22Rv1 (cell line): ENCODE measurements at regions not wholly inside any gene's neighbourhood (a gene's known extent, or its start where the extent isn't known, plus 50 kb on each side); places are given as distances from the start of the nearest gene placed in this dataset.

Experiments
- ZFX ChIP-seq: fragments of 450-650 bp; IDR thresholded peaks from 2 replicates; pipeline ENCODE4 v1.6.1; 2017; ENCODE audit warnings: antibody characterized with exemption, borderline replicate concordance
- TF ChIP-seq, protein P1 (sequence below): fragments of 450-650 bp; IDR thresholded peaks from 2 replicates; pipeline ENCODE4 v1.5.1; 2017; ENCODE audit warnings: mild to moderate bottlenecking

GRCh38 chr17:79192503-79193351 lies 118.1 kb downstream of the ENGASE start:
- TF ChIP-seq, protein P1, sequence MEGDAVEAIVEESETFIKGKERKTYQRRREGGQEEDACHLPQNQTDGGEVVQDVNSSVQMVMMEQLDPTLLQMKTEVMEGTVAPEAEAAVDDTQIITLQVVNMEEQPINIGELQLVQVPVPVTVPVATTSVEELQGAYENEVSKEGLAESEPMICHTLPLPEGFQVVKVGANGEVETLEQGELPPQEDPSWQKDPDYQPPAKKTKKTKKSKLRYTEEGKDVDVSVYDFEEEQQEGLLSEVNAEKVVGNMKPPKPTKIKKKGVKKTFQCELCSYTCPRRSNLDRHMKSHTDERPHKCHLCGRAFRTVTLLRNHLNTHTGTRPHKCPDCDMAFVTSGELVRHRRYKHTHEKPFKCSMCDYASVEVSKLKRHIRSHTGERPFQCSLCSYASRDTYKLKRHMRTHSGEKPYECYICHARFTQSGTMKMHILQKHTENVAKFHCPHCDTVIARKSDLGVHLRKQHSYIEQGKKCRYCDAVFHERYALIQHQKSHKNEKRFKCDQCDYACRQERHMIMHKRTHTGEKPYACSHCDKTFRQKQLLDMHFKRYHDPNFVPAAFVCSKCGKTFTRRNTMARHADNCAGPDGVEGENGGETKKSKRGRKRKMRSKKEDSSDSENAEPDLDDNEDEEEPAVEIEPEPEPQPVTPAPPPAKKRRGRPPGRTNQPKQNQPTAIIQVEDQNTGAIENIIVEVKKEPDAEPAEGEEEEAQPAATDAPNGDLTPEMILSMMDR, result no peak
- TF ChIP-seq ZFX, result no peak
